ENCODE measurements at regions not wholly inside any gene's neighbourhood (a gene's known extent, or its start where the extent isn't known, plus 50 kb on each side); places are given as distances from the start of the nearest gene placed in this dataset.

DNA sequence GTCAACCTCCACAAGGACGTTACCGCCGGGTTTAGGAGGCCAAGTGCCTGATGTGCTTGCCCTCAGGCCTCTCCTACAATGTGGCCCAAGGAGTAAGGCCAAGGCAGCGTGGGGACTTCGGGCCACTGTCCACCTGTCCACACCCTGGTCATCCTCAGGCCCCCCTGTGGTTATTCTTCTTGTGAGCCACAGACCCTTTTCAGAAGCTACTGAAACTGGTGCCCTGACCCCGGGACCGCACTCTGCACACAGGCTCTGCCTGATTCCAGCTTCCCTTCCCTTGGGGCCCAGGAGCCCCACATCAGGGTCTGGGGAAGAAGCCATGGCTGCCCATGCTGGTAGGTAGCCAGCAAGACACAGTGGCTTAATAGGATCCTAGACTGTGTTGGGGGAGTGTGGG, 128.8 kb downstream of the OLFM1 start:
- Histone ChIP-seq H3K27me3 (ENCODE audit: insufficient read depth, low read depth, low read length) (no peaks in the 10 kb centered on the region), H3K9me2 (ENCODE audit: insufficient read depth, low read length) (no peaks in the 10 kb centered on the region), H3F3A (ENCODE audit: insufficient read depth, low read length, poor library complexity, severe bottlenecking) (no peaks in the 10 kb centered on the region), H3K9ac (ENCODE audit: low read length) (no peak overlapping the region), H3K36me3 (ENCODE audit: insufficient read depth, low read length) (no peaks in the 10 kb centered on the region), H3K27ac (ENCODE audit: low read length) (no peak overlapping the region), H3K9me3 (ENCODE audit: low read length) (no peaks in the 10 kb centered on the region), H4K20me1 (ENCODE audit: insufficient read depth) (no peaks in the 10 kb centered on the region), H3K4me2 (ENCODE audit: low read length) (no peak overlapping the region), H3K4me3 (ENCODE audit: low read length) (no peak overlapping the region), H3K79me2 (replicated peaks; ENCODE audit: insufficient read depth, low read length) (no peaks in the 10 kb centered on the region), H2AFZ (ENCODE audit: low read depth, low read length) (no peak overlapping the region)
- TF ChIP-seq, protein P1, sequence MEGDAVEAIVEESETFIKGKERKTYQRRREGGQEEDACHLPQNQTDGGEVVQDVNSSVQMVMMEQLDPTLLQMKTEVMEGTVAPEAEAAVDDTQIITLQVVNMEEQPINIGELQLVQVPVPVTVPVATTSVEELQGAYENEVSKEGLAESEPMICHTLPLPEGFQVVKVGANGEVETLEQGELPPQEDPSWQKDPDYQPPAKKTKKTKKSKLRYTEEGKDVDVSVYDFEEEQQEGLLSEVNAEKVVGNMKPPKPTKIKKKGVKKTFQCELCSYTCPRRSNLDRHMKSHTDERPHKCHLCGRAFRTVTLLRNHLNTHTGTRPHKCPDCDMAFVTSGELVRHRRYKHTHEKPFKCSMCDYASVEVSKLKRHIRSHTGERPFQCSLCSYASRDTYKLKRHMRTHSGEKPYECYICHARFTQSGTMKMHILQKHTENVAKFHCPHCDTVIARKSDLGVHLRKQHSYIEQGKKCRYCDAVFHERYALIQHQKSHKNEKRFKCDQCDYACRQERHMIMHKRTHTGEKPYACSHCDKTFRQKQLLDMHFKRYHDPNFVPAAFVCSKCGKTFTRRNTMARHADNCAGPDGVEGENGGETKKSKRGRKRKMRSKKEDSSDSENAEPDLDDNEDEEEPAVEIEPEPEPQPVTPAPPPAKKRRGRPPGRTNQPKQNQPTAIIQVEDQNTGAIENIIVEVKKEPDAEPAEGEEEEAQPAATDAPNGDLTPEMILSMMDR (IDR thresholded peaks at IDR 0.05; ENCODE audit: poor library complexity, severe bottlenecking): no peak
- TF ChIP-seq RAD21 (conservative IDR thresholded peaks at IDR 0.05) (no peak), EZH2 (IDR thresholded peaks at IDR 0.05; ENCODE audit: borderline replicate concordance, insufficient read depth, low read length, poor library complexity, severe bottlenecking) (no peak), EP300 (conservative IDR thresholded peaks at IDR 0.05; ENCODE audit: poor library complexity, severe bottlenecking) (no peak), MXI1 (conservative IDR thresholded peaks at IDR 0.05; ENCODE audit: poor library complexity, severe bottlenecking) (no peak), POLR2AphosphoS5 (IDR thresholded peaks at IDR 0.05) (no peak), SMC3 (conservative IDR thresholded peaks at IDR 0.05; ENCODE audit: poor library complexity) (no peak), TAF1 (IDR thresholded peaks at IDR 0.05; ENCODE audit: low read depth) (no peak)
- TF ChIP-seq, protein P2, sequence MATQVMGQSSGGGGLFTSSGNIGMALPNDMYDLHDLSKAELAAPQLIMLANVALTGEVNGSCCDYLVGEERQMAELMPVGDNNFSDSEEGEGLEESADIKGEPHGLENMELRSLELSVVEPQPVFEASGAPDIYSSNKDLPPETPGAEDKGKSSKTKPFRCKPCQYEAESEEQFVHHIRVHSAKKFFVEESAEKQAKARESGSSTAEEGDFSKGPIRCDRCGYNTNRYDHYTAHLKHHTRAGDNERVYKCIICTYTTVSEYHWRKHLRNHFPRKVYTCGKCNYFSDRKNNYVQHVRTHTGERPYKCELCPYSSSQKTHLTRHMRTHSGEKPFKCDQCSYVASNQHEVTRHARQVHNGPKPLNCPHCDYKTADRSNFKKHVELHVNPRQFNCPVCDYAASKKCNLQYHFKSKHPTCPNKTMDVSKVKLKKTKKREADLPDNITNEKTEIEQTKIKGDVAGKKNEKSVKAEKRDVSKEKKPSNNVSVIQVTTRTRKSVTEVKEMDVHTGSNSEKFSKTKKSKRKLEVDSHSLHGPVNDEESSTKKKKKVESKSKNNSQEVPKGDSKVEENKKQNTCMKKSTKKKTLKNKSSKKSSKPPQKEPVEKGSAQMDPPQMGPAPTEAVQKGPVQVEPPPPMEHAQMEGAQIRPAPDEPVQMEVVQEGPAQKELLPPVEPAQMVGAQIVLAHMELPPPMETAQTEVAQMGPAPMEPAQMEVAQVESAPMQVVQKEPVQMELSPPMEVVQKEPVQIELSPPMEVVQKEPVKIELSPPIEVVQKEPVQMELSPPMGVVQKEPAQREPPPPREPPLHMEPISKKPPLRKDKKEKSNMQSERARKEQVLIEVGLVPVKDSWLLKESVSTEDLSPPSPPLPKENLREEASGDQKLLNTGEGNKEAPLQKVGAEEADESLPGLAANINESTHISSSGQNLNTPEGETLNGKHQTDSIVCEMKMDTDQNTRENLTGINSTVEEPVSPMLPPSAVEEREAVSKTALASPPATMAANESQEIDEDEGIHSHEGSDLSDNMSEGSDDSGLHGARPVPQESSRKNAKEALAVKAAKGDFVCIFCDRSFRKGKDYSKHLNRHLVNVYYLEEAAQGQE (IDR thresholded peaks at IDR 0.05; ENCODE audit: borderline replicate concordance): no peak

GRCh38 chr9:135216791-135217441, 129.4 kb downstream of the OLFM1 start:
- H3K79me2 ChIP-seq (replicated peaks; ENCODE audit: insufficient read depth, low read length): no peaks in the 10 kb centered on the region
- H4K20me1 ChIP-seq (ENCODE audit: insufficient read depth): no peaks in the 10 kb centered on the region
- no peaks in the 10 kb centered on the region for H3K9me2 ChIP-seq (ENCODE audit: insufficient read depth, low read length)
- H3F3A ChIP-seq (ENCODE audit: insufficient read depth, low read length, poor library complexity, severe bottlenecking): no peaks in the 10 kb centered on the region
- H3K4me3 ChIP-seq (ENCODE audit: low read length): no peak overlapping the region
- no peaks in the 10 kb centered on the region for H3K36me3 ChIP-seq (ENCODE audit: insufficient read depth, low read length)
- TF ChIP-seq POLR2AphosphoS5 (IDR thresholded peaks at IDR 0.05) (peak; percentile 22), EZH2 (IDR thresholded peaks at IDR 0.05; ENCODE audit: borderline replicate concordance, insufficient read depth, low read length, poor library complexity, severe bottlenecking) (no peak), RAD21 (conservative IDR thresholded peaks at IDR 0.05) (no peak), SMC3 (conservative IDR thresholded peaks at IDR 0.05; ENCODE audit: poor library complexity) (no peak), MXI1 (conservative IDR thresholded peaks at IDR 0.05; ENCODE audit: poor library complexity, severe bottlenecking) (no peak)
- TF ChIP-seq, protein P2 (IDR thresholded peaks at IDR 0.05; ENCODE audit: borderline replicate concordance): no peak
- H3K27ac ChIP-seq (ENCODE audit: low read length): no peak overlapping the region
- H3K9me3 ChIP-seq (ENCODE audit: low read length): no peaks in the 10 kb centered on the region
- no peaks in the 10 kb centered on the region for H3K27me3 ChIP-seq (ENCODE audit: insufficient read depth, low read depth, low read length)
- H3K4me2 ChIP-seq (ENCODE audit: low read length): no peak overlapping the region
- H3K9ac ChIP-seq (ENCODE audit: low read length): no peak overlapping the region
- no peak overlapping the region for H2AFZ ChIP-seq (ENCODE audit: low read depth, low read length)
